ENCODE measurements at regions not wholly inside any gene's neighbourhood (a gene's known extent, or its start where the extent isn't known, plus 50 kb on each side); places are given as distances from the start of the nearest gene placed in this dataset.

DNA sequence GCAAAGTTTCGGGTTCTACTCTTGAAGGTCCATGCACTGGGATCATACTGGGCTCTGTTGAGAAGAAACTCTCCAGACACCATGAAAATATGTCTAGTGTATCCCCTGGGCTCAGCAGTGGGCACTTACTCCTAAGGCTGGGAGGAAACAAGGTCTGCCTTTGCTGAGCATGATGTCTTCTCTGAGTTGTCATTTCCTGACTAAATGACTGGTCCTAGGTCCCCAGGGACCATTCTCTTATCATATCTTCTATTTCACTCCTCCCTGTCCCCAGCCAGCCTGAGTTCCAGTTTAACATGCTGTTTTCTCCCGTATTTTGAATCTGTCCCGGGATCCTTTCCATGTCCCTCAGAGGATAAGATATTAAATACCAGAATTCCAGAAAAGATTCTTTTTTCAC lies 225.4 kb downstream of the MTRR start:
- TF ChIP-seq, protein P1, sequence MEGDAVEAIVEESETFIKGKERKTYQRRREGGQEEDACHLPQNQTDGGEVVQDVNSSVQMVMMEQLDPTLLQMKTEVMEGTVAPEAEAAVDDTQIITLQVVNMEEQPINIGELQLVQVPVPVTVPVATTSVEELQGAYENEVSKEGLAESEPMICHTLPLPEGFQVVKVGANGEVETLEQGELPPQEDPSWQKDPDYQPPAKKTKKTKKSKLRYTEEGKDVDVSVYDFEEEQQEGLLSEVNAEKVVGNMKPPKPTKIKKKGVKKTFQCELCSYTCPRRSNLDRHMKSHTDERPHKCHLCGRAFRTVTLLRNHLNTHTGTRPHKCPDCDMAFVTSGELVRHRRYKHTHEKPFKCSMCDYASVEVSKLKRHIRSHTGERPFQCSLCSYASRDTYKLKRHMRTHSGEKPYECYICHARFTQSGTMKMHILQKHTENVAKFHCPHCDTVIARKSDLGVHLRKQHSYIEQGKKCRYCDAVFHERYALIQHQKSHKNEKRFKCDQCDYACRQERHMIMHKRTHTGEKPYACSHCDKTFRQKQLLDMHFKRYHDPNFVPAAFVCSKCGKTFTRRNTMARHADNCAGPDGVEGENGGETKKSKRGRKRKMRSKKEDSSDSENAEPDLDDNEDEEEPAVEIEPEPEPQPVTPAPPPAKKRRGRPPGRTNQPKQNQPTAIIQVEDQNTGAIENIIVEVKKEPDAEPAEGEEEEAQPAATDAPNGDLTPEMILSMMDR (IDR thresholded peaks at IDR 0.05; ENCODE audit: low read depth, low read length, poor library complexity, severe bottlenecking) = no peak
- no peak for TF ChIP-seq EZH2phosphoT487 (IDR thresholded peaks at IDR 0.05; ENCODE audit: borderline replicate concordance, low read length)
